Breast epithelium (tissue), 4 donors: ENCODE measurements at regions not wholly inside any gene's neighbourhood (a gene's known extent, or its start where the extent isn't known, plus 50 kb on each side); places are given as distances from the start of the nearest gene placed in this dataset.

ENCODE experiments used
- DNase-seq, 2 donors: peaks; one replicate each; pipeline ENCODE4 v3.0.0-alpha.2; 2019; ENCODE audit warnings: low spot score in 2 of 2
- H3K27ac ChIP-seq, 2 donors: fragments of 200-600 bp; sonication (generic) in 1 of 2; one replicate each; pipeline ENCODE4 v1.5.1; 2016 to 2019; ENCODE audit warnings: mild to moderate bottlenecking in 1 of 2
- H3K27me3 ChIP-seq, 2 donors: fragments of 200-600 bp; sonication (generic) in 1 of 2; one replicate each; pipeline versions ENCODE4 v1.5.1 to v1.6.0; 2017 to 2019; ENCODE audit warnings: control low read depth in 1 of 2, mild to moderate bottlenecking in 1 of 2
- H3K36me3 ChIP-seq: fragments of 200-600 bp; one replicate; pipeline ENCODE4 v1.5.1; 2019
- H3K4me1 ChIP-seq, 2 donors: fragments of 200-600 bp; sonication (generic); one replicate each; pipeline ENCODE4 v1.5.1; 2016 to 2019; ENCODE audit warnings: control low read depth in 1 of 2
- H3K4me3 ChIP-seq, 3 donors: fragments of 200-600 bp; sonication (generic); 1 replicate in 2 of 3; 2 replicates in 1 of 3; pipeline ENCODE4 v1.5.1; 2016 to 2019; ENCODE audit warnings: mild to moderate bottlenecking in 3 of 3, moderate library complexity in 2 of 3
- H3K9me3 ChIP-seq, 2 donors: fragments of 200-600 bp; sonication (generic) in 1 of 2; one replicate each; pipeline ENCODE4 v1.5.1; 2016 to 2019; ENCODE audit warnings: control low read depth in 1 of 2
- CTCF ChIP-seq, 3 donors: fragments of 450-650 bp; IDR thresholded peaks; one replicate each; pipeline ENCODE4 v1.5.1; 2016 to 2017; ENCODE audit warnings: antibody characterized with exemption in 3 of 3, mild to moderate bottlenecking in 3 of 3, moderate library complexity in 3 of 3
- POLR2A ChIP-seq: fragments of 450-650 bp; IDR thresholded peaks from one replicate; pipeline ENCODE4 v1.6.1; 2016; ENCODE audit warnings: antibody characterized with exemption, mild to moderate bottlenecking, moderate library complexity
- POLR2AphosphoS5 ChIP-seq, 3 donors: sonication (generic); formaldehyde crosslinking; IDR thresholded peaks; one replicate each; pipeline ENCODE4 v1.6.1; 2017; ENCODE audit warnings: antibody characterized with exemption in 3 of 3
- intact Hi-C: fragments of 100-400 bp; cut with DNase I; formaldehyde crosslinking; loops from one replicate; pipeline ENCODE4 v1.15.1; 2023; ENCODE audit warnings: low total_unique reads

GRCh38 chr1:232305050-232305449 lies 324.9 kb downstream of the SIPA1L2 start:
- no peak for TF ChIP-seq POLR2A
- no peak for TF ChIP-seq CTCF (IDR thresholded peaks at IDR 0.05)
- no peak for TF ChIP-seq POLR2AphosphoS5 (IDR thresholded peaks at IDR 0.05)
- Histone ChIP-seq H3K4me3 (no peak overlapping the region), H3K27me3 (no peaks in the 10 kb centered on the region), H3K36me3 (no peaks in the 10 kb centered on the region), H3K27ac (no peak overlapping the region), H3K9me3 (no peaks in the 10 kb centered on the region), H3K4me1 (no peaks in the 10 kb centered on the region)
- intact Hi-C loops, result no loop called here
- DNase-seq, result no peak

GRCh38 chr1:232303222-232303620 lies 326.7 kb downstream of the SIPA1L2 start:
- Histone ChIP-seq H3K4me1 (no peaks in the 10 kb centered on the region), H3K36me3 (no peaks in the 10 kb centered on the region), H3K27me3 (no peaks in the 10 kb centered on the region), H3K9me3 (no peaks in the 10 kb centered on the region), H3K27ac (no peak overlapping the region), H3K4me3 (no peak overlapping the region)
- intact Hi-C loops, result no loop called here
- TF ChIP-seq POLR2AphosphoS5 (IDR thresholded peaks at IDR 0.05), result no peak
- no peak for DNase-seq

GRCh38 chr1:232302376-232303221 lies 327.3 kb downstream of the SIPA1L2 start:
- H3K36me3 ChIP-seq, result no peaks in the 10 kb centered on the region
- no peak overlapping the region for H3K4me3 ChIP-seq
- H3K4me1 ChIP-seq, result no peaks in the 10 kb centered on the region
- no peaks in the 10 kb centered on the region for H3K27me3 ChIP-seq
- TF ChIP-seq POLR2AphosphoS5 (IDR thresholded peaks at IDR 0.05), result no peak
- no peak overlapping the region for H3K27ac ChIP-seq
- intact Hi-C loops, result no loop called here
- H3K9me3 ChIP-seq, result no peaks in the 10 kb centered on the region
- no peak for DNase-seq

- intact Hi-C loops, result no loop called here
- DNase-seq, result no peak
- no peaks in the 10 kb centered on the region for H3K36me3 ChIP-seq
- no peaks in the 10 kb centered on the region for H3K27me3 ChIP-seq
- no peaks in the 10 kb centered on the region for H3K9me3 ChIP-seq
- H3K27ac ChIP-seq, result no peak overlapping the region
- no peak overlapping the region for H3K4me3 ChIP-seq
- no peaks in the 10 kb centered on the region for H3K4me1 ChIP-seq
- TF ChIP-seq CTCF (IDR thresholded peaks at IDR 0.05) (no peak), POLR2A (no peak), POLR2AphosphoS5 (IDR thresholded peaks at IDR 0.05) (no peak)
These were observed 328.7 kb downstream of the SIPA1L2 start for GRCh38 chr1:232301246-232301645.

- Histone ChIP-seq H3K9me3 (no peaks in the 10 kb centered on the region), H3K4me3 (no peak overlapping the region), H3K36me3 (no peaks in the 10 kb centered on the region), H3K27ac (no peak overlapping the region), H3K27me3 (no peaks in the 10 kb centered on the region), H3K4me1 (no peaks in the 10 kb centered on the region)
- DNase-seq, result no peak
- TF ChIP-seq POLR2AphosphoS5 (IDR thresholded peaks at IDR 0.05) (no peak), CTCF (IDR thresholded peaks at IDR 0.05) (no peak), POLR2A (no peak)
- intact Hi-C loops, result no loop called here
These were observed 329.5 kb downstream of the SIPA1L2 start for GRCh38 chr1:232300466-232300865.

- Histone ChIP-seq H3K9me3 (no peaks in the 10 kb centered on the region), H3K36me3 (no peaks in the 10 kb centered on the region), H3K4me1 (no peaks in the 10 kb centered on the region), H3K27ac (no peak overlapping the region), H3K4me3 (no peak overlapping the region), H3K27me3 (no peaks in the 10 kb centered on the region)
- TF ChIP-seq CTCF (IDR thresholded peaks at IDR 0.05), result no peak
- no peak for TF ChIP-seq POLR2AphosphoS5 (IDR thresholded peaks at IDR 0.05)
- TF ChIP-seq POLR2A, result no peak
- intact Hi-C loops, result loop anchor here (10.0 kb wide), 1 partner anchor 678 kb away; no protein-coding TSS in a partner anchor
- no peak for DNase-seq
These were observed 333.5 kb downstream of the SIPA1L2 start for GRCh38 chr1:232296461-232296860.
